ENCODE measurements at regions not wholly inside any gene's neighbourhood (a gene's known extent, or its start where the extent isn't known, plus 50 kb on each side); places are given as distances from the start of the nearest gene placed in this dataset.

GRCh38 chr6:4531406-4531805, 244.8 kb upstream of the CDYL start:
- TF ChIP-seq EP300 (IDR thresholded peaks at IDR 0.05; ENCODE audit: borderline replicate concordance) (no peak), RAD21 (IDR thresholded peaks at IDR 0.05; ENCODE audit: low read depth) (no peak), YY1 (IDR thresholded peaks at IDR 0.05; ENCODE audit: low read depth) (no peak), CEBPB (IDR thresholded peaks at IDR 0.05) (no peak)
